HG02938 (cell line): ENCODE measurements at regions not wholly inside any gene's neighbourhood (a gene's known extent, or its start where the extent isn't known, plus 50 kb on each side); places are given as distances from the start of the nearest gene placed in this dataset.

Experiments
- ATAC-seq: cut with Tn5 transposase; IDR thresholded peaks from one replicate; pipeline ENCODE4 v1.9.1; 2021; ENCODE audit warnings: mild to moderate bottlenecking, moderate library complexity; ENCODE audit not compliant: unreplicated experiment

DNA sequence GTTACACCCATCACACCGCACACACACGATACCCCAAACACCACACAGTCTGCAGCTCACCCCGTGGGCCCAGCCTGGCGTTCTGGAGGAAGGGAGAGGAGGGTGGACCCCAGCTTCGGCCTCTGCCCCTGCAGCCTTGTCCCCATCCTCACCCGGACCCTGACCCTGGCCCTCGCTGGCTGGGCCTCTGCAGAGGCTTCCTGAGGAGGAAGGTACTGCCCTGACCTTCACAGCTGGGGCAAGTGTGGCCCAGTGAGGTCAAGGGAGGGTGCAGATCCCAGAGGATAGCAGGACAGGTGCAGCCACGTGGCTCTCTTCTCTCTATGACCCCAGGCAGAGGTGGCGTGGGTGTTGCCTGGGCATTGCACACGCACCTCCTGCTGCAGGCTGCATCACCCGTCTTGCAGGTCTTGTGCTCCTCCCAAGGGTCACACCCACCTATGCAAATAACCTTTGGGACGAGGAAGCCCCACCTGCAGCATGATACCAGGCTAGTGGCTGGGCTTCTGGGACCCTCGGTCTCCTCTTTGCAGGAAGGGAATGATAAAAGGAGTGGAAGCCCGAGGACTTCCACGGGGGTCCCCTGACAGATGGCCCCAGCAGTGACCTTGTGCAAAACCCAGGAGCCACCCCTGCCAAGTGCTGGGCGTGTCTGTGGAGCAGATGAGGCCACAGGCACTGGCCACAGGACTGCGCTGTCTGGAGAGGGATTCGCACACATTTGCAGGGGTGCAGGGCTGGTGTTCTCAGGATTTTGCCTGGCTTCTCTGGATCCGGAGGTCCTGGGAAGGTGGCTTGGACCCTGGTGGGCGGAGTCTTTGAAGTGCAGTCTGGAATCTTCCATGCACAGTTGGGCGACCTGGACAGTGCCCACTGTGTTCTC, 1241.5 kb downstream of the BRD1 start:
- ATAC-seq = no peak

DNA sequence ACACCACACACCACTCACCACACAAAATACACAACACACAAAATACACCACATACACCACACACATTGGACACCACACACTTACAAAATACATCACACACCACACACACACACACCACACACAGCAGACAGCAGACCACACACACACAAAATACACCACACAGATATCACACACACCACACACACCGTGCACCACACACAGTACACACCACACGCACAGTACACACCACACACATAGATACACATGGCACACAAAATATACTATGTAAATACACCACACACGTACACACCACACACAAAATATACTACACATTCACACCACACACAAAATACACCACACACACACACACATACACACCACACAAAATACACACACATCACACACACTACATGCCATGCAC, 1243.5 kb downstream of the BRD1 start:
- no peak for ATAC-seq

DNA sequence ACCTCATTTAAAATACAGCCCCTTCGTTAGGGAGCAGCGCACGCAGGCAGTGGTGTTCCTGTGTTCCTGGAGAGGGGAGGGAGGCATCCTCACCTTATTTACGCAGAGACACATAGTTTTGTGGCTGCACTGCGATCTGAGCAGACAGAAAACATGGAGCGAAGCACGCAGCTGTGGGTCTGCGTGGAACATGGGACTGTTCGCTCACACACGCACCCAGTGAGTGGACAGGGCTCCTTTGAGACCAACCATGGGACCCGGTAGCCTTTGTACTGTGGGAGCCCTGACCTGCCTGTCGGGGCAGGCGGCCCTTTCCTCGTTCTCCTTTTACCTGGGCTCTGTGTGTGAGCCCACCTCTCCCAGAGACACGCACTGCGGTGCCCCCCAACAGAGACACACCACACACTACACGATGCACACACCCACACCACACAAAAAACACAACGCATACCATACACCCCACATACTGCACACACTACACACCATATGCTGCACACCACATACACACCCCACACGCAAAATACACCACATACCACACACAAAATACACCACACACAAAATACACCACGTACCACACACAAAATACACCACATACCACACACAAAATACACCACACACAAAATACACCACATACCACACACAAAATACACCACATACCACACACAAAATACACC, 1245.7 kb downstream of the BRD1 start:
- ATAC-seq = no peak

GRCh38 chr22:48581205-48581766, 1246.4 kb downstream of the BRD1 start:
- no peak for ATAC-seq

DNA sequence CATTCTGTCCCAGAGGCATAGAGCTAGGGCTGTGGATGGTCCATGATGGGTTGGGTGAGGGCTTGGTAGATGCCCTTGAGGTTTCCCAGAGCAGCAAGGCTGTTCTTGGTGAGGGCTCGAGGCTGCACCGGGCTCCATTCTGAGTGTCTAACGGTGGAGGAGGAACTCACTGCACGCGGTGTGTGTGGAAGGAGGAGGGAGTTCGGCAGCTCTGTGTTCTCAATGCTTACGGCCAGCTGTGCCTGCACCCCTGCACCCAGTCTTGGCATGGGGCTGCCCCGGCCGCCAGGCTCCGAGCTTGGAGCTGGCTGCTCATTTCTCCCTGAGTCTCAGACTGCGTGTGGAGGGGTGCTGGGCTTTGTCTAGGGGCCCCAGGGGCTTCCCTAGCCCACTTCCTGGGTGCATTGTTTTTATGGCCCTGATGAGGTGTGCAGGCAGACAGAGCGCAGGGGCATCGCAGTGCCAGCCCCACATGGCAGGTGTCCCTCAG, 1247.1 kb downstream of the BRD1 start:
- no peak for ATAC-seq

- no peak for ATAC-seq
Measured at GRCh38 chr22:48579928-48580309, 1247.8 kb downstream of the BRD1 start.

DNA sequence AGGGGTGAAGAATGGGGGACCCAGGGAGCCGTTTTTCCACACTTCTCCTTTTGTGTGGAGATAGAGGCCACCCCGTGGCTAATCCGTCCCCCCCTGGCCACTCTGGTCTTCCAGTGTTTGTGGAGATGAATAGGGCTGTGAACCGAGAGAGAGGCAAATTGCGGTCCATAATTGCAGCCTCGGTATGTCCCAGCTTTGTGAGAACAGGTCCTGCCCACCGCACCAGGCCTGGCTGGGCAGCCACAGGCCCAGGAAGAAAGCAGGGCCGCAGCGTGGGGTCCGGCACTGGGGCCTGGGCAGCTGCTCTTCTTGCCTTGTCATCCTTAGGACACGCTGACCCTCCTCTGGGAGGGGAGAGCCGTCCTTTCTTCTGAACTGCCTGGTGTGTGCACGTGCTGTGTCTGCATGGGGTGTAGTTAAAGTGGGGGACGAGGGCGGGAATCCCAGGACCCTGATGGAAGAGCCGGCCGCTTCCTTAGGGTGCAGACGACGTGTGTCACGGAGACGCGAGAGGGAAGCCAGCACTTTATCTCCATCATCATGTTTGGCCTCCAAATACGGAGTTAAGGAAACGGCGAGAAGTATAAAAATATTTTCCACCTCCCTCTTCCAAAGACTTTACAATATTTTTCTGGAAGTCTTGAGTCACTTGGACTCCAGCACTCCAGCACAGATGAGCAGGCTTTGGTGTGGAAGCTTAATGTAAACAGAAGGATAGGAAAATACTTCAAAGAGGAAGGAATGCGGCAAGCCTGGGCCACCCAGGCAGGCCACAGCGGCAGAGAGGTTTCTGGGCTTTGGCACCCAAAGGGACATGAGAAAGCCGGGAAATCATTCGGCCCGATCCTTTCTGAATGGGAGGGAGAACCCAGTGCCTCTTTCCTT, 1248.4 kb downstream of the BRD1 start:
- no peak for ATAC-seq

DNA sequence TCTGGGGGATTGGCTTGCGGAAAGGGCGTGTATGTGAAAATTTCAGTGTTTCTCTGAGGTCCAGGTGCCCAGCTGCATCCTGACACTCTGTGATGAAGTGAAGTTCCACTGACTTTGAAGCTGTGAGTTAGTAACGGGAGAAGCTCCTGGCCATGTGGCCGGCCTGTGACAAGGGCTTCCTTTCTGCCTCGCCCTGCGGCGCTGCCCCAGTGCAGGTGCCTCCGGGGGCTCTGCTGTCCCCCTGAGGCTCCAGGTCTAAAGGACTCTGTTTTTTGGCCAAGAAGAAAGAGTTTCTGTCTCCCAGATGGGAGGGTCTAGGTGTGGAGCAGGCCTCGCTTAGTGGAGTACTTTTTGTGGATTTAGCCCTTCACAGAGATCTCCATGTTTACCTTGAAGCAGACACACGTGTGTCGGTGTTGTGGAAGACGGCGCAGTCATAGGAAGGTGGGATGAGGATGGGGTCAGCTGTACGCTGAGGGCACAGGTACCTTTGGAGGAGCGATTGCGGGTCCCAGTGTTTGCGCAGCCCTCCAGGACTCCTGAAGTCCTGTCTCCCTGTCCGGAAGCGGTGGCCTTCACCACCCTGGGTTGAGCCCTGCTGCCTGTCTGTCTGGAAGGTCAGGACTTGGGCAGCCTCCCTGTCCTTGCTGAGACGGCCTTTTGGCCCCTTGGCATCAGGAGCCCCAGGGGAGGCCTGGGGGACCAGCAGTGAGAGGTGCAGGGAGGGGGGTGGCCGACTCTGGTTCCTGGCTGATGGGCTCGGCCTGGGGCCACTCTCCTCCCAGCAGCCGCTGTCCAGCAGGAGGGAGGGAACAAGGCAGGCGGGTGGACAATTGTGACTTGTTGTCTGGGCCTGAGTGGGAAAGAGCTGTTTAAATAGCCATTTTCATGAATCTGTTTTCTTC, 1249.3 kb downstream of the BRD1 start:
- no peak for ATAC-seq

DNA sequence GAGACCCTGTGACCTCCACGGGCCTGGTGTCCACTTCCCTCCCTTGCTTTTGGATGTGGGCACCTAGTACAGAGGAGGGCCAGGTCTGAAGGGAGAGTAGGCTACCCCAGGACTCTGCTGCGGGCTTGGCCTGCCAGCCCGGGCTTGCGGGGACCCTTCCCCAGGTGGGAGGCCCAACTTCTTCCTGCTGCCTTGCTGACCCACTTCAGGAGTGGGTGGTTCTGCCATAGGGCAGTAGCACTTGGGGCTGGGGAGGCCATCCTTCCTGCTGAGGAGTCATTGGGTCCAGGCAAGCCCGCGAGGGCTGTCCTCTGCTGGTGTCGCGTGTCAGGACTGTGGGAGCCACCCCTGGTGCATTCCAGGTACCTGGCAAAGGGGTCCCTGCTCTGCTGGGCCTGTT, 1250.0 kb downstream of the BRD1 start:
- no peak for ATAC-seq

- no peak for ATAC-seq
Measured at GRCh38 chr22:48577014-48577690, 1250.5 kb downstream of the BRD1 start.

DNA sequence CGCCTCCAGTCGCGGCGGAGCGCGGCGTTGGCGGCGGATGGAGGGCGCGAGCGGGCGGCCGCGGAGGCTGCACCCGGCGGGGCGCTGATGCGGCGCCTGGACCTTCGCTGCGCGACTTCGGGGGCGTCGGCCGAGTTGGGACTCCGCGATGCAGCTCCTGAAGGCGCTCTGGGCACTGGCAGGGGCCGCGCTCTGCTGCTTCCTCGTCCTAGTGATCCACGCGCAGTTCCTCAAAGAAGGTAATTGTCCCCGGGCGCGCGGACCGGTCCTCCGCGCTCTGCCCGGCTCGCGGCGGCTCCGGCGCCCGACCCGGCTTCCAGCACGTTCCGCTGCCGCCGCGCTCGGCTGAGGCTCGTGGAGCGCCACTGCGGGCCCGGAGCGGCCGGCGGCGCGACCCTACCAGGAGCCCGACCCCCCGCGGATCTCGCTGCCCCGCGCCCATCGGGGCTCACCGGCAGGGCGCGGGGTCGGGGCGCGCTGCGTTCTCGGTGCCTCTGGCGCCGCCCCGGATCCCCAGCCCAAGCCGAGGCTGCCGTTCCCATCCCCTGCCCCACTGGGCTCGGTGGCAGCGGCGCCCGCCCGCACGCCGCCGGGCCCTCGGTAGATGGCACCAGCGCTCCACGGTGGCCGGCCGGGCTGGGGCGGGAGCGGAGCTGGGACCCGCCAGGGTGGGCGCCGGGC, 1251.2 kb downstream of the BRD1 start:
- no peak for ATAC-seq

GRCh38 chr22:48575618-48576332, 1251.9 kb downstream of the BRD1 start:
- ATAC-seq = no peak

DNA sequence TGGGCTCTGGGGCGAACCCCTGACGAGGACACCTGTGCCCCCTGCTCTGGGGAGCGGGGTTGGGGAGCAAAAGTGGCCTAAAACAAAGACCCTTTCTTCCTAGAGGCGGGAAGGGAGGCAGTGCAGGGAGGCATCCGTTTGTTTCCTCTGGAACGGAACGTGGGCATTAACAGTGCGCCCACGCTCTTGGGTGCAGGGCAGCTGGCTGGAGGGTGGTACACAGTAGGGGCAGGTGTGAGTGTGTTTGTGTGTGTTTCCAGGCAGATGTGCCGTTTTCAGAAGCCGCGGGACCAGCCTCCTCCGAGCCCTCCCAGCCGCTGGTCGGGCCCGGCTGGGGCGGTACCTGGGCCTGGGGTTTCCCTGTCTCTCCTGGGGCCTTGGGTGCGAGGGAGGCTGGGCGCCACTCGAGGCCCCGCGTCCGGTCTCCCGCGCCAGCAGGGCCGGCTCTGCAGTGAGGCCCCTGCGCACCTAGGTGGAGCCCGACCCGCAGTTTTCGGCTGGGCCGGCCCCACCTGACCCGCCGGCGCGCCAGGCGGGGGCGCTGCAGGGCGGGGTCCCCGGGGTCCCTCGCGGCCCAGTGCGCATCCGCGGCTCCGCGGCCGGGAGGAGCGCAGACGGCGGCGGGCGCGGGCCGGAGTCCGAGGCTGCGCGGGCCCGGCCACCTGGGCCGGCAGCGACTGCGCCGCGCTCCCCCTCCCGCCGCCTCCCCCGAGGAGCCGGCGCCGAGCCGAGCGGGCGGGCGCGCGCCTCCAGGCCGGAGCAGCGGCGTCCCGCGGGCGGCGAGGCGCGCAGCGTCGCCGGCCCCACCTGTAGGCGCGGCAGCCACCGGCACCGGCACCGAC, 1252.7 kb downstream of the BRD1 start:
- ATAC-seq = no peak

DNA sequence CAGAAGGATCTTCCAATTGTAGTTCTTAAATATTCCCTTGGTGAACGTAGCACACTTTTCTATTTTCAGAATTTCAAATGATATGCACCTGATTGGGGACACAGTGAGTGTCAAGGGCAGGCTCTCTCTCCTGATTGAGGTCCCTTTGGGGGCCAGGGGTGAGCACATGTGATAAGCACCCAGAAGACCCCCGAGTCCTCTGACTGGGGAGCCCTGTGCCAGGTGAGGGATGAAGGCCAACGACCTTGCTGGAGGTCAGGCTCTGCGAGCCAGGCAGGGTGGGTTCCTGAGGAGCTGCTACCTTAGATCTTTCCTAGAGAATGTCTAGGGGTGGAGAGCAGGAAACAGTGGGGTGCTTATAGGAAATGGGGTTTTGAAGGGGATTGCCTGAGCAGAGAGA, 1253.9 kb downstream of the BRD1 start:
- no peak for ATAC-seq

GRCh38 chr22:48572951-48573350, 1254.7 kb downstream of the BRD1 start:
- ATAC-seq = no peak

- no peak for ATAC-seq
Measured at GRCh38 chr22:48570912-48571311, 1256.8 kb downstream of the BRD1 start.
